HEK293T (cell line): ENCODE measurements at regions not wholly inside any gene's neighbourhood (a gene's known extent, or its start where the extent isn't known, plus 50 kb on each side); places are given as distances from the start of the nearest gene placed in this dataset.

ENCODE experiments used
- CTCF ChIA-PET: fragments of 350-600 bp; formaldehyde crosslinking; extraction: SDS; loops from one replicate; lab custom pipeline; 2021; ENCODE audit warnings: antibody characterized with exemption, inconsistent platforms; lab: Yijun Ruan, JAX
- POLR2A ChIA-PET: fragments of 350-600 bp; formaldehyde crosslinking; extraction: SDS; loops from one replicate; lab custom pipeline; 2020; ENCODE audit warnings: antibody characterized with exemption, inconsistent platforms; lab: Yijun Ruan, JAX
- DNase-seq: peaks from one replicate; pipeline ENCODE4 v3.0.0; 2012; ENCODE audit warnings: mixed read lengths; ENCODE audit errors: extremely low spot score
- ARNT ChIP-seq: fragments of 450-650 bp; IDR thresholded peaks from 2 replicates; pipeline ENCODE4 v1.6.1; 2017; ENCODE audit warnings: mild to moderate bottlenecking
- BHLHE40 ChIP-seq: fragments of 450-650 bp; IDR thresholded peaks from 2 replicates; pipeline ENCODE4 v1.6.1; 2016; ENCODE audit warnings: mild to moderate bottlenecking, moderate library complexity, borderline replicate concordance
- CTBP1 ChIP-seq: fragments of 450-650 bp; IDR thresholded peaks from 2 replicates; pipeline ENCODE4 v1.6.1; 2016; ENCODE audit warnings: borderline replicate concordance
- ELF4 ChIP-seq: fragments of 450-650 bp; IDR thresholded peaks from 2 replicates; pipeline ENCODE4 v1.6.1; 2017; ENCODE audit warnings: antibody characterized with exemption
- FOXA1 ChIP-seq: fragments of 450-650 bp; IDR thresholded peaks from 2 replicates; pipeline ENCODE4 v1.6.1; 2016; ENCODE audit warnings: mild to moderate bottlenecking
- FOXK2 ChIP-seq: fragments of 450-650 bp; IDR thresholded peaks from 2 replicates; pipeline ENCODE4 v1.6.1; 2016; ENCODE audit warnings: mild to moderate bottlenecking
- FOXM1 ChIP-seq: fragments of 450-650 bp; IDR thresholded peaks from 2 replicates; pipeline ENCODE4 v1.6.1; 2017; ENCODE audit warnings: mild to moderate bottlenecking, borderline replicate concordance
- HDGF ChIP-seq: fragments of 450-650 bp; IDR thresholded peaks from 2 replicates; pipeline ENCODE4 v1.6.1; 2017; ENCODE audit warnings: antibody characterized with exemption, borderline replicate concordance
- L3MBTL2 ChIP-seq: fragments of 450-650 bp; conservative IDR thresholded peaks from 2 replicates; pipeline ENCODE4 v1.6.1; 2016; ENCODE audit warnings: mild to moderate bottlenecking
- LEF1 ChIP-seq: fragments of 450-650 bp; IDR thresholded peaks from 2 replicates; pipeline ENCODE4 v1.6.1; 2017; ENCODE audit warnings: mild to moderate bottlenecking, borderline replicate concordance
- NFRKB ChIP-seq: fragments of 450-650 bp; IDR thresholded peaks from 2 replicates; pipeline ENCODE4 v1.6.1; 2016; ENCODE audit warnings: mild to moderate bottlenecking, moderate library complexity
- SP1 ChIP-seq: fragments of 450-650 bp; IDR thresholded peaks from 2 replicates; pipeline ENCODE4 v1.6.1; 2017
- SUZ12 ChIP-seq: fragments of 450-650 bp; IDR thresholded peaks from 2 replicates; pipeline ENCODE4 v1.6.1; 2016; ENCODE audit warnings: mild to moderate bottlenecking
- TARDBP ChIP-seq: fragments of 450-650 bp; IDR thresholded peaks from 2 replicates; pipeline ENCODE4 v1.6.1; 2016
- ZNF384 ChIP-seq: fragments of 450-650 bp; IDR thresholded peaks from 2 replicates; pipeline ENCODE4 v1.6.1; 2016
- TF ChIP-seq, protein P1 (sequence below): fragments of 450-650 bp; IDR thresholded peaks from 2 replicates; pipeline ENCODE4 v1.6.1; 2016

DNA sequence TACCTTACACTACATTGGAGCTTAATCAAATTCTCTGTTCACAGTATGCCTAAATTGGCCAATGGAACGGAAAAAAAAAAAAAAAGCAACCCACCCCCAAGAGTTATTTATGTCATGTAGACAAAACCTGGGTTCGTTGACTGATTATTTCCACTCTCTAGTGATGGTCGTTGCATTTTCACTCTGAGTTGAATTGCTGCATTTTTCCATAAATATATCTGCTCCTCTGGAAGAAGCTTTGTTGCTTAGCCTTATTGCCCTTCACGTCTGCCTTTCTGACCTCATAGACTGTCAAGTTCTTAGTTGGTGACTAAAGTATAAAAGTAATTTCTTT, 90.2 kb upstream of the RUNX1 start:
- ChIA-PET POLR2A (no interaction called here), CTCF (no interaction called here)
- TF ChIP-seq HDGF (no peak), SUZ12 (no peak), ZNF384 (no peak), BHLHE40 (no peak), ELF4 (no peak), SP1 (no peak), FOXK2 (no peak)
- DNase-seq = no peak

DNA sequence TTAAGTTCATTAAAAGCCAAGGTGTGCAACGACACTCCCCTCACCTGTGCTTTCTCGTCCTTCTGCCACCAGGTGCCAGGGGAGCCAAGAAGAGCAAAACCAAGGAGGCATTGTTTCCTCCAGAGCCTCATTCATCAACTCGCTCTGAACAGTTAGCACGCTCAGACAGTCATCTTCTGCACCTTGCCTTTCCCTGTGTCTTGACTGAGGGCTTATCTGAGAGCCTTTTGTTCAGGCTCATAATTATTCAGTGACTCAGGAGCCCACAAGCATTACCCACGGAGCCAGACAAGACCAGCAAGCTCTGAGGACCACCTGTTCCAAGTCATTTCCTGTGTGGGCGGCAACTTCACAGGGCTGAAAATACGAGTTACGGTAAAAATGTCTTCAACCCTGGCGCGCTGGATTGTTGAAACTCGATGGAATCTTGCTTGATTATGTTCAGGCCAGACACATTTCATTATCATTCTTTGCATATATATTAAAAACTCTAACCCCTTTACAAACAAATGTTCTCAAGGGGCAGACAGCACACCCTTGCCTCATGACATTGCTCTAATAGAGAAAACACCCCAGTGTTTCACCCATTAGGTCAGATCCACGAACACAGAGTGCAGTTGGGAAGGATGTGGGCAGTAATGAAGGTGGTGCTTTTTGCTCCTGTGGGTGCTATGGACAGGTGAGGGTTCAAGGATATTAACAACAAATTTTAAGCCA, 89.7 kb upstream of the RUNX1 start:
- ChIA-PET POLR2A (no interaction called here), CTCF (no interaction called here)
- no peak for TF ChIP-seq TARDBP
- no peak for TF ChIP-seq HDGF
- TF ChIP-seq L3MBTL2 = no peak
- TF ChIP-seq ZNF384 = no peak
- TF ChIP-seq FOXM1 = no peak
- no peak for TF ChIP-seq LEF1
- no peak for TF ChIP-seq SP1
- no peak for TF ChIP-seq ARNT
- DNase-seq = no peak

DNA sequence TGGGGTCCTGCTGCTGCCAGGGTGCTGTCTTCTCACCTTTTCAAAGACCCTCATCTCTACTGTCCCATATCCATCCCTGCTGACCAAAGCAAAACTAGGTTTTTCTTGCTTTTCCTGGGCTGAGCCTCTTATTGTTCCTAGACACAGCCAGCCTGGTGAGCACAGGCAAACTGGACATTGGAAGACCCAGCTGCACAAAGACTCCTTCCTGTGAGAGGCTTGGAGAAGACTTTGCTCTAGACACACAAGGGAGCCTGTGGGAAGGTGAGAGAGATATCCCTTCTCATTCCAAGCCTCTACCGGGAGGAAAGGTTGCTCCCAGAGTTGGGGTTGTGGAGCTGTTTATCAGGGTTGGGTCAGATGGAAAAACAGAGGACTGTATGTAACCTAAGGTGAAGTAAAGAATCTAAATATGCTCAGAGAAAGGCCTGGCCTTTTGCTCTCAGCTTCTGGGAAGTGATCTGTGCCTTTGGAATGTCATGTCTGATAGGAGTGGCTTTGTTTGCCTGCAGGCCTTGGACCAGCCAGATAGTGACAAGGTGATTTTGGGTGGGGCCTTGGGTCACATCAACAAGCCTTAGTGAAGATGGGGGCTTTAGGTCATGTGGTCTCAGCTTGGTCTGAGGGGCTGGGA, 87.6 kb upstream of the RUNX1 start:
- no peak for DNase-seq
- POLR2A ChIA-PET = no interaction called here
- CTCF ChIA-PET = no interaction called here
- TF ChIP-seq ELF4 (no peak), SUZ12 (no peak), LEF1 (no peak), ZNF384 (no peak), L3MBTL2 (no peak), HDGF (no peak), BHLHE40 (no peak), TARDBP (no peak), FOXM1 (no peak), NFRKB (no peak)

DNA sequence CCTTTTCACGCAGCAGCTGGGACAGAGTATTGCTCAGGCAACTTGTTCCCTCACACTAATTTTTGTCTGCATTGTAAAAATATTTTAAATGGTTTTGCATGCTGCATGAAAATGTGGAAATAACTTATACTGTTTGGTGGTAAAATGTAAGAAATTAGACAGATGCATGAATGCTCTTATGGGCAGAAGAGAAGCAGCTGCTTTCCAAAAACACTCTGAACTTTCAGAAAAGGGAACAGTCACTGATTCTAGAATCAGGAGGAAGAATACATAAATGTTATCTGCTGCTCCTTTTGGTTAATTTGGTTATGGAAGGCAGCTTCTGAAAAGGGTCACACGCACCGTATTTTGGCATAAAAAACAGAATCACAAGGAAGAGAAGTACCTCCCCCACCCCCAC, 87.0 kb upstream of the RUNX1 start:
- no peak for DNase-seq
- POLR2A ChIA-PET = no interaction called here
- no peak for TF ChIP-seq FOXM1
- TF ChIP-seq BHLHE40 = no peak
- no peak for TF ChIP-seq SUZ12
- TF ChIP-seq FOXA1 = no peak
- no peak for TF ChIP-seq ZNF384
- TF ChIP-seq NFRKB = no peak
- no peak for TF ChIP-seq L3MBTL2
- no peak for TF ChIP-seq CTBP1
- no peak for TF ChIP-seq ARNT
- CTCF ChIA-PET = no interaction called here

- ChIA-PET POLR2A (no interaction called here), CTCF (no interaction called here)
- no peak for TF ChIP-seq FOXA1
- no peak for DNase-seq
Measured at GRCh38 chr21:35135481-35135880, 86.4 kb upstream of the RUNX1 start.

DNA sequence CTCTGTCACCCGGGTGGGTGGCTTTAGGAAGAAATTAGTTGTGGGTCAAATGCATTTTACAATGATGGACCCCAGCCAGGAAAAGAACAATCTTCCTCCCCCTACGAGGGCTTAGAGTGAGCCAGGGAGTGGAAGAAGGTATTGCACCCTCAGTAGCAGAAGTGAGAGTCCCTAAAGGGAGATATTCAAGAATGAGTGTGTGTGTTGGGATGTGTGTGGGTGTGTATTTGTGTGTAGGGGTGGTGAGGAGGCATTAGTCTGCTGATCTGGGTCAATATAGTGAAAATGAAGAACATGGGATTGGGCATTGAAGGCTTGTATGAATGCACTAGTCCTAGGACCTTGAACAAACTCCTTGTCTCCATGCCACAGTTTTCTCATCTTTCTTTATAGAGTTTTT, 85.2 kb upstream of the RUNX1 start:
- ChIA-PET CTCF (no interaction called here), POLR2A (no interaction called here)
- TF ChIP-seq ARNT (no peak), BHLHE40 (no peak), L3MBTL2 (no peak), SP1 (no peak), HDGF (no peak)
- no peak for DNase-seq

DNA sequence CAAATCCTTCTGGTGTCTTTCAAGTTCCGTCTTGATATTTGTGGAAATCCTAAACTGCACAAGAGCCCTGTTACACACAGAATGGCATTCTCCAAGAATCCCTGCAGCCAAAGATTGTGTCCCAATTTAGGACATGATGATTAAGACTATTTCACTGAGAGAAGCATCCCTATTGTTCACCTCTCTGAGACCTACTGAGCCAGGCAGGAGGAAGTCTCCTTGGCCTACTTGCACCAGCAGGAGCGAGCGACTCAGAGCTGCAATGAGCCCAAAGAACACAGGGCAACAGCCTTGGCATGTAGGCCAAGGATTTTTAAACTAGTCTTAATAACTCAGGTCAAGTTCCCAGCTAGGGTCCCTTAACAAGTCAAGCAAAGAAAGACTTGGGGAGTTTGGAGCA, 79.4 kb upstream of the RUNX1 start:
- POLR2A ChIA-PET = no interaction called here

DNA sequence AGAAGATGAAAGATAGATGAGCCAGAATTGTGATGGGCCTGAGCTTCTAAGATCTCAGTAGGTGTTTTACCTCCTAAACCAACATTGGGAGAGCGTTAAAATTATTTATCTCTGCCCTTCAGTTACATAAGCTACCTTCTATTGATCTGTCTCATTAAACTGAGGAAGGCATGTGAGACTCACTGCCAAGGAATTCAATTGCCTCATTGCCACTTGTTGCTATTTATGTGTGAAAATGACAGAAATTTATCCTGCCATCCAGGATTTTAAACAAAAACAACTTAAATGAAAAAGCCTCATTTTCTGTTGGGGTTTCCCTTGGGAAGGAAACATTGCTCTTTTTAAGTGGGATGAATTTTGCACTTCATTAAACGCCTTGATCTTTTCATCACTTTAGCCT, 78.7 kb upstream of the RUNX1 start:
- no peak for DNase-seq
- TF ChIP-seq BHLHE40 (no peak), L3MBTL2 (no peak), HDGF (no peak), FOXK2 (no peak), NFRKB (no peak), ELF4 (no peak), SP1 (no peak), LEF1 (no peak), CTBP1 (no peak), ARNT (no peak), SUZ12 (no peak), ZNF384 (no peak), TARDBP (no peak), FOXM1 (no peak), FOXA1 (no peak)
- TF ChIP-seq, protein P1, sequence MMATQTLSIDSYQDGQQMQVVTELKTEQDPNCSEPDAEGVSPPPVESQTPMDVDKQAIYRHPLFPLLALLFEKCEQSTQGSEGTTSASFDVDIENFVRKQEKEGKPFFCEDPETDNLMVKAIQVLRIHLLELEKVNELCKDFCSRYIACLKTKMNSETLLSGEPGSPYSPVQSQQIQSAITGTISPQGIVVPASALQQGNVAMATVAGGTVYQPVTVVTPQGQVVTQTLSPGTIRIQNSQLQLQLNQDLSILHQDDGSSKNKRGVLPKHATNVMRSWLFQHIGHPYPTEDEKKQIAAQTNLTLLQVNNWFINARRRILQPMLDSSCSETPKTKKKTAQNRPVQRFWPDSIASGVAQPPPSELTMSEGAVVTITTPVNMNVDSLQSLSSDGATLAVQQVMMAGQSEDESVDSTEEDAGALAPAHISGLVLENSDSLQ = no peak
- ChIA-PET POLR2A (no interaction called here), CTCF (no interaction called here)

More for the DNA sequence above, 79.4 kb upstream of the RUNX1 start:
- no peak for DNase-seq
- CTCF ChIA-PET = no interaction called here
- TF ChIP-seq ARNT (no peak), FOXK2 (no peak)
